VCaP (cell line): ENCODE measurements at regions not wholly inside any gene's neighbourhood (a gene's known extent, or its start where the extent isn't known, plus 50 kb on each side); places are given as distances from the start of the nearest gene placed in this dataset.

Experiments
- H3K27ac ChIP-seq: fragments of 450-650 bp; 2 replicates; pipeline ENCODE4 v1.5.1; 2017
- TF ChIP-seq, protein P1 (sequence below): fragments of 450-650 bp; conservative IDR thresholded peaks from 2 replicates; pipeline ENCODE4 v1.5.1; 2017; ENCODE audit warnings: mild to moderate bottlenecking, moderate library complexity

DNA sequence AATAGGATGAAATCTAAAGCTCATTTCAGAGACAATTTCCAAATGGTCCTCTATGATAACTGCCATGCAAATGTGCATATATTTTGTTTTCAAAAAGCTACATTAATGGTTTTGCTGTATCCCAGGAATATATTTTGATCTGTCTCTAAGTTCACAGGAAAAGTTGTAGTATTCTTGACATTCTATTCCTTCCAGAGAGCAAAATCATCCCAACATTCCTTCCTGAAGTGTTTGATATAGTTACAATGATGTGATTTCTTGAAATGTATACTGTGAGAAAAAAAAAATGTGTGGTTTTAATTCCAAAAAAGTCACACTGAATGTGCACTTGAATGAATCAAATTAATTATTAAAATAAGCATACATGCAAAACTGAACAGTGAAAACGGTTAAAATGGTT, 996.0 kb upstream of the CITED2 start:
- TF ChIP-seq, protein P1, sequence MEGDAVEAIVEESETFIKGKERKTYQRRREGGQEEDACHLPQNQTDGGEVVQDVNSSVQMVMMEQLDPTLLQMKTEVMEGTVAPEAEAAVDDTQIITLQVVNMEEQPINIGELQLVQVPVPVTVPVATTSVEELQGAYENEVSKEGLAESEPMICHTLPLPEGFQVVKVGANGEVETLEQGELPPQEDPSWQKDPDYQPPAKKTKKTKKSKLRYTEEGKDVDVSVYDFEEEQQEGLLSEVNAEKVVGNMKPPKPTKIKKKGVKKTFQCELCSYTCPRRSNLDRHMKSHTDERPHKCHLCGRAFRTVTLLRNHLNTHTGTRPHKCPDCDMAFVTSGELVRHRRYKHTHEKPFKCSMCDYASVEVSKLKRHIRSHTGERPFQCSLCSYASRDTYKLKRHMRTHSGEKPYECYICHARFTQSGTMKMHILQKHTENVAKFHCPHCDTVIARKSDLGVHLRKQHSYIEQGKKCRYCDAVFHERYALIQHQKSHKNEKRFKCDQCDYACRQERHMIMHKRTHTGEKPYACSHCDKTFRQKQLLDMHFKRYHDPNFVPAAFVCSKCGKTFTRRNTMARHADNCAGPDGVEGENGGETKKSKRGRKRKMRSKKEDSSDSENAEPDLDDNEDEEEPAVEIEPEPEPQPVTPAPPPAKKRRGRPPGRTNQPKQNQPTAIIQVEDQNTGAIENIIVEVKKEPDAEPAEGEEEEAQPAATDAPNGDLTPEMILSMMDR: no peak
- H3K27ac ChIP-seq: no peak overlapping the region

DNA sequence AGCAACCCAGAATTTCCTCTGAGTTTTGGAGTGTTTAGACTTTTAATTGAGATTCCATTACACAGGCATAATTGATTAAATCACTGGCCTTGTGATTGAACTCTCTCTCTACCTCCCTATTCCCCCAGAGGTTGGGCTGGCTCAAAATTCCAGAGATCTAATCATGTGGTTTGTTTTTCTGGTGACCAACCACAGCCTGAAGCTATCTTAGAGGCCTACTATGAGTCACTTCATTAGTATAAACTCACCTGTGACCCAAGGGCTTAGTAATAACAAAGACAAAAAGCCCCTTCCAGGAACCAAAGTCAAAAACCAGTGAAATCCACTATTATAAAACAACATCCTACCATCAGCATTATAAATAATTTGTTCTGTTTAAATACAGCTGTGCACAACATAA, 992.5 kb upstream of the CITED2 start:
- TF ChIP-seq, protein P1: no peak
- no peak overlapping the region for H3K27ac ChIP-seq

DNA sequence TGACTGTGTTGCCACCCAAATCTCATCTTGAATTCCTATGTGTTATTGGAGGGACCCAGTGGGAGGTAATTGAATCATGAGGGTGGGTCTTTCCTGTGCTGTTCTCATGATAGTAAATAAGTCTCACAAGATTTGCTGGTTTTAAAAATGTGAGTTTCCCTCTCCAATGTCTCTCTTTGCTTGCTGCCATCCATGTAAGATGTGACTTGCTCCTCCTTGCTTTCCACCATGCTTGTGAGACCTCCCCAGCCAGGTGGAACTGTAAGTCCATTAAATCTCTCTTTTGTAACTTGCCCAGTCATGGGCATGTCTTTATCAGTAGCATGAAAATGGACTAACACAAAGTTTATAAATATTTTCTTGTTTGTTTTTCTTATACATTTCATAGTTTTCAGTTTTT, 990.5 kb upstream of the CITED2 start:
- TF ChIP-seq, protein P1: no peak
- no peak overlapping the region for H3K27ac ChIP-seq

DNA sequence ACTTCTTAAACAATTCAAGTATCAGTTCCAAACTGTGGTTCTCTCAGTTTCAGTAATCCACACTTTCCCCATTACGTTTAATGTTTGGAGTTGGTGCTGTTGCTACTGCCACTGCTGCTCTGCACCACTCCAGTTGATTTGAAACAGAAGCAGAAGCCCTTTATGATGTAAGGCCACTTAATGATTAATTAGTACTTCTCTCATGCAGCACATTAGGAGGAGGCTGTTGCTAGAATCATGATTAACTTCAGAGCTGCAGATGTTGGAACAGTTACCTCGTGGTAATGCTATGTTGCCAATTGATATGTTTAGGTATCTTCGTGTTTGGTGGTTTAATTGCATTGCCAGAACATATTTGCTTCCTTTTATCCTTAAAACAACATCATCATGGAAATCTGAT, 986.2 kb upstream of the CITED2 start:
- H3K27ac ChIP-seq: no peak overlapping the region
- TF ChIP-seq, protein P1: no peak

DNA sequence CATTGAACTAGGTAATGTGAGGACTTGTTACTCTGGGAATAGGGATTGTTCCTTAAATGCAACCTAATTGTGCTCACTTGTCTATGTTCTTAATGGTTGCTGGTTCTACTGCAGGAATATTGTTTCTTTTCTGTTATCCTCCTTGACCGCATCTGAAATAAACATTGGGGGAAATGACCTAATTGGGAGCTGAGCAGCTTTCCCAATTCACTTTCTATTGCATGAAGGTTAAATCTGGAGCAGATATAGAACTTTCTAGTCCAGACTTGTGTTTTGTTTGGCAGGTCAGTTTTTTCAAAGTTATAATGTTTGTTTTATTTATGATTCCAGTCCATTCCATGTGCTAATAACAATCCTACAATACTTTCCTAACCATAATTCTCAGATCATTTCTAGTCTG, 981.0 kb upstream of the CITED2 start:
- H3K27ac ChIP-seq: no peak overlapping the region
- TF ChIP-seq, protein P1: no peak

DNA sequence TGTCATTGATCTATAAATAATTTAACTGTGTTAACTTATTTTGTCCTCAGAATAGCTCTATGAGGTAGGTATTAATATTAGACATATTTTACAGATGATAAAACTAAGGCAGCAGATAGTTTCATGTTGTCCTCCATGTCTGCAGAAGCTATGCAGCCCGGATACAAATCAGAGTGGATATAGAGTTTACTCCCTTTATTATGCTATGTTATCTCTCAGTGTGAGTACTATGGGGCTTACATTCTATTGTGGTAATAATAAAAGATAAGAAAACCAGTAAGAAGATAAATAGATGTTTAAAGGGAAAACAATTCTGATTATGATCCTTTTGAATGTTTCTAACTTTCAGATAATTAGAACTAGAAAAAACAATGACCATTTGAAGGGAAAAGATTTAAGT, 979.8 kb upstream of the CITED2 start:
- no peak overlapping the region for H3K27ac ChIP-seq
- TF ChIP-seq, protein P1: no peak

DNA sequence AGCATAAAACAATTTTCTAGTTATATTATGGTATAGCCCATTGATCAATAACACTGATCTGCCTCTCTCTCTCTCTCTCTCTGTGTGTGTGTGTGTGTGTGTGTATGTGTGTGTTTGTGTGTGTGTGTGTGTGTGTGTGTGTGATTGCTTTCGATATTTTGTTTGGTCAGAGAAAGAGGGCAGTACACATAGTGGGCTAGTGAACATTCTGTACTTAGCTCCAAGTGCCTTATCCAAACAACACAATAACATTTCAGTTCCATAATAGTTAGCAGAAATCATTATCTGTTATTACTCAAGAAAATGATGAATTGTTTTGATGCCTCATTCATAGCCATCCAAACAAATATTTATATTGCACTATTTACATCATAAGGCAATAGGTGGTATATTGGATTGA, 979.1 kb upstream of the CITED2 start:
- TF ChIP-seq, protein P1: no peak
- no peak overlapping the region for H3K27ac ChIP-seq

DNA sequence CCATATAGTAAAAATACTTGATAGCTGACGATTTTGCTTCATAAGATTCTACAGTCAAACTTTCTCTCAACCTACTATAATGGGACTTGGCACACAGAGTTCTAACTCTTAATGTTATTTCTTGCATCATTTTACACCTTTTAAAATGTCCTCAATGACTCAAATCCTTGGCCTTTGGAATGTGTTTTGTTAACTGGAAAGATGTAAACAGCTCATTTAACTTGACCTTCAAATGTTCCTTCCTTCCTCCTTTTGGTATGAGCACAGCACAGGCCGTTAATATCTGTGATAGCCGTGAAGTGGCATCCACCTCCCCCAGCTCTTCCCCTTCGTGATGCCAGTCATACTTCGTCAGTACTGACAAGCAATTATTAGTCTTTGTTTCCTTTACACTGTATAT, 972.0 kb upstream of the CITED2 start:
- TF ChIP-seq, protein P1: no peak
- H3K27ac ChIP-seq: no peak overlapping the region
